ENCODE measurements at regions not wholly inside any gene's neighbourhood (a gene's known extent, or its start where the extent isn't known, plus 50 kb on each side); places are given as distances from the start of the nearest gene placed in this dataset.

DNA sequence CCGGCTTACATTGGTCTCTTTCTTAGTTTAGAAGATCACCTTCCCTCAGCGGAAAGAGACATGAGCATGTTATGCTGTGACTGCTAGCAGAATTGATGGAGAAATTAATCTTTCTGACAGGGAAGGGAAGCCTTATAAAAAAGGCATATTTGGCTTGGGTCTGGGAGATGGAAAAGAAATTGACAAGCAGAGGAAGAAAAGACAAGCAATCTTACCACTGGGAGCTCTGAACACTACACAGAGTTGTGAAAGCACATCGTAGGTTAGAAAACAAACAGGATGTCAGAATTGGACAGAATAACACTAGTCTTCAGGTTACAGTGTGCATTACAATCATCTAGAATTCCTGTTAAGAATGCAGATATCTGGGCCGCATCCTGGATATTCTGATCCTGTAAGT lies 1493.8 kb upstream of the IGFBP7 start:
- H3K27ac ChIP-seq: no peak overlapping the region
- no peak for DNase-seq
- no peaks in the 10 kb centered on the region for H3K36me3 ChIP-seq
- H3K4me1 ChIP-seq (ENCODE audit: insufficient read depth): no peaks in the 10 kb centered on the region
- H3K27me3 ChIP-seq: no peaks in the 10 kb centered on the region
- 84 to 90% (median 85%) methylated on average over 4 of the region's 4 CpGs for WGBS, 3 donors
- TF ChIP-seq, protein P1, sequence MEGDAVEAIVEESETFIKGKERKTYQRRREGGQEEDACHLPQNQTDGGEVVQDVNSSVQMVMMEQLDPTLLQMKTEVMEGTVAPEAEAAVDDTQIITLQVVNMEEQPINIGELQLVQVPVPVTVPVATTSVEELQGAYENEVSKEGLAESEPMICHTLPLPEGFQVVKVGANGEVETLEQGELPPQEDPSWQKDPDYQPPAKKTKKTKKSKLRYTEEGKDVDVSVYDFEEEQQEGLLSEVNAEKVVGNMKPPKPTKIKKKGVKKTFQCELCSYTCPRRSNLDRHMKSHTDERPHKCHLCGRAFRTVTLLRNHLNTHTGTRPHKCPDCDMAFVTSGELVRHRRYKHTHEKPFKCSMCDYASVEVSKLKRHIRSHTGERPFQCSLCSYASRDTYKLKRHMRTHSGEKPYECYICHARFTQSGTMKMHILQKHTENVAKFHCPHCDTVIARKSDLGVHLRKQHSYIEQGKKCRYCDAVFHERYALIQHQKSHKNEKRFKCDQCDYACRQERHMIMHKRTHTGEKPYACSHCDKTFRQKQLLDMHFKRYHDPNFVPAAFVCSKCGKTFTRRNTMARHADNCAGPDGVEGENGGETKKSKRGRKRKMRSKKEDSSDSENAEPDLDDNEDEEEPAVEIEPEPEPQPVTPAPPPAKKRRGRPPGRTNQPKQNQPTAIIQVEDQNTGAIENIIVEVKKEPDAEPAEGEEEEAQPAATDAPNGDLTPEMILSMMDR (IDR thresholded peaks at IDR 0.05): no peak
- no peak for TF ChIP-seq POLR2A (IDR thresholded peaks at IDR 0.05)
- TF ChIP-seq EP300 (IDR thresholded peaks at IDR 0.05): no peak
- intact Hi-C loops (cut with DNase I): no loop called here
- H3K9me3 ChIP-seq: no peaks in the 10 kb centered on the region
- H3K4me3 ChIP-seq: no peak overlapping the region

DNA sequence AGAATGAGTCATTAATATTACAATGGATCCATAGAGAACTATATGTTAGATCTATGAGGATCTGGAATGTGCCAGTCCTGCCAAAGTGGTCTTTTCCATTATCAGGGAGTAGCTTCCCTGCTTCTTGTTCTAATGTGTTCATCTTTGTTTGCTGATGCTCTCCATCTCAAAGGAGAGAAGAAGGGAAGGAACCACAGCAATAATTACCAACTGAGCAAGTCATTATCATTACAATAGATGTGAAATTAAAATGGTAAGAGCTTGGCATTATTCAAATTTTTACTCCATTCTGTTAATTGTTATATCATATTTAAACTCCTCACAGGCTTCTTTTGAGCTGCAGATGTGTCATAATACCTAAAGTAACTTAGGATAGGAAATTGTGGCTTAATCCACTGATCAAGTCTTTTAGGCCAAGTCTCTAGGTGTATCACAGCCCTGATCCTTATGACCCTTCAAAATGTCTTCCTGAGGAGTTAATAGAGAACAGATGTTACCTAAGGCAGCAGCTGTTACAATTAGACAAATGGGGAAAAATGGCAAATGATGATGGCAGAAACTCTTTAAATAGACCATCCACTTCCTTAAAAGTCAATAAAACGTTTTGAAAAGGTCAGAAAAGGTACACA lies 1492.7 kb upstream of the IGFBP7 start:
- intact Hi-C loops (cut with DNase I): no loop called here
- no peak overlapping the region for H3K27ac ChIP-seq
- H3K4me1 ChIP-seq (ENCODE audit: insufficient read depth): no peaks in the 10 kb centered on the region
- H3K9me3 ChIP-seq: no peaks in the 10 kb centered on the region
- H3K4me3 ChIP-seq: no peak overlapping the region
- 2 to 12% (median 4%) methylated on average over 1 of the region's 1 CpG for WGBS, 3 donors
- H3K36me3 ChIP-seq: no peaks in the 10 kb centered on the region
- no peak for TF ChIP-seq EP300 (IDR thresholded peaks at IDR 0.05)
- no peak for TF ChIP-seq POLR2A (IDR thresholded peaks at IDR 0.05)
- TF ChIP-seq, protein P1 (IDR thresholded peaks at IDR 0.05): no peak
- DNase-seq: no peak
- H3K27me3 ChIP-seq: no peaks in the 10 kb centered on the region

- Histone ChIP-seq H3K4me1 (ENCODE audit: insufficient read depth) (no peaks in the 10 kb centered on the region), H3K36me3 (no peaks in the 10 kb centered on the region), H3K4me3 (no peak overlapping the region), H3K9me3 (no peaks in the 10 kb centered on the region), H3K27ac (no peak overlapping the region), H3K27me3 (no peaks in the 10 kb centered on the region)
- TF ChIP-seq POLR2A (IDR thresholded peaks at IDR 0.05): no peak
- TF ChIP-seq, protein P1 (IDR thresholded peaks at IDR 0.05): no peak
- no peak for TF ChIP-seq EP300 (IDR thresholded peaks at IDR 0.05)
- intact Hi-C loops (cut with DNase I): no loop called here
- WGBS, 3 donors: 63 to 70% (median 66%) methylated on average over 1 of the region's 1 CpG
- DNase-seq: no peak
These were observed 1491.8 kb upstream of the IGFBP7 start for GRCh38 chr4:58602022-58602421.

DNA sequence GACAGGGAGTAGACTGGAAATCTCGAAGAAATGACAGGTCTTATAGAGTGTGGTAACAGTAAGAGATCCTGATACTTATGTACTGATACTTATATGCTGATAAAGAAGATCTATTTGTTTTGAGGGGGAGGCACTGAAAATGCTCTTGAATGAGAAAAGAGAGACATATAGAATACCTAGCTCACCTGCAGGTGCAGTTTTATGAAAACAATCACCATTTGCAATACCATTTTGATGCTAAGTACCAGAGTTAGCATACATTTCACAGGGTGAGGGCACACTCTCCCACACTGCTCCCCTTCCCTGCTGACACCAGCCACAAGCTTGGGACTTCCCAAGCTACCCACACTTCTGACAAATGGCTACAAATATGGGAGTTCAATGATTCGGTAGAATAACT lies 1490.1 kb upstream of the IGFBP7 start:
- Histone ChIP-seq H3K9me3 (no peaks in the 10 kb centered on the region), H3K27me3 (no peaks in the 10 kb centered on the region), H3K4me1 (ENCODE audit: insufficient read depth) (no peaks in the 10 kb centered on the region), H3K27ac (no peak overlapping the region), H3K4me3 (no peak overlapping the region), H3K36me3 (no peaks in the 10 kb centered on the region)
- 83 to 93% (median 83%) methylated on average over 2 of the region's 2 CpGs for WGBS, 3 donors
- intact Hi-C loops (cut with DNase I): no loop called here
- no peak for DNase-seq
- no peak for TF ChIP-seq EP300 (IDR thresholded peaks at IDR 0.05)
- TF ChIP-seq, protein P1 (IDR thresholded peaks at IDR 0.05): no peak
- TF ChIP-seq POLR2A (IDR thresholded peaks at IDR 0.05): no peak
